ENCODE measurements at regions not wholly inside any gene's neighbourhood (a gene's known extent, or its start where the extent isn't known, plus 50 kb on each side); places are given as distances from the start of the nearest gene placed in this dataset.
"Not testable (repeated sequence)": the region's sequence is repeated elsewhere in the genome, so short reads cannot be mapped to it uniquely, and the experiment has no call there.

GRCh38 chr14:47901141-47901540 is 225.7 kb upstream of the MDGA2 start:
- TF ChIP-seq RARB, SNAI2 (CRISPR knock-in tag; IDR thresholded peaks at IDR 0.05): not testable (repeated sequence)

All from SK-N-SH treated with all-trans-retinoic acid at 6 μM for 48 hours (cell line).